ENCODE measurements at regions not wholly inside any gene's neighbourhood (a gene's known extent, or its start where the extent isn't known, plus 50 kb on each side); places are given as distances from the start of the nearest gene placed in this dataset.

- intact Hi-C loops (cut with DNase I): no loop called here
- Histone ChIP-seq H3K27ac (no peak overlapping the region), H3K36me3 (no peaks in the 10 kb centered on the region), H3K9me3 (no peaks in the 10 kb centered on the region), H3K4me1 (replicated peaks) (no peaks in the 10 kb centered on the region), H3K4me3 (no peak overlapping the region), H3K27me3 (replicated peaks; ENCODE audit: insufficient read depth) (no peaks in the 10 kb centered on the region)
- no peak for TF ChIP-seq POLR2AphosphoS5 (IDR thresholded peaks at IDR 0.05)
- TF ChIP-seq CTCF (IDR thresholded peaks at IDR 0.05): no peak
- no peak for TF ChIP-seq POLR2A (IDR thresholded peaks at IDR 0.05)
- no peak for DNase-seq (ENCODE audit: low spot score)
- WGBS: 88% methylated on average over 4 of the region's 4 CpGs
Observed at GRCh38 chr14:80095623-80096022, 115.7 kb downstream of the DIO2 start.

DNA sequence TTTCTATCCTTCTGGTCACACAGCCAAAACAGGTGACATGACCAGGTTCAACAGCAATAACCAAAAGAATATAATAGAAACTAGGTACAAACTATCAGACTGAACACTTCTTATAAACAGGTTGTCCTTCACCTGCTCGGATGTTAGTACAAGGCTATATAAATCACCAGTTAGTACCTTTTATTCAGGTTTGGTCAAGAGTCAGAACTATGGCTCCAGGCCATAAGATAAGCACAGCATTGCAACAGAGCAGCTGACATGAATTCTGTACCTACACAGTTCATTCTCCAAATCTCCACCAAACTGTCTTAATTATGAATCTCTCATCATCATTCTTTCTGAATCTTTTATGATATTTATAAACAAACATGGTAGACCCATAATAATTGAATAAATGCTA is 123.9 kb downstream of the DIO2 start:
- Histone ChIP-seq H3K4me1 (replicated peaks) (no peaks in the 10 kb centered on the region), H3K4me3 (no peak overlapping the region), H3K27me3 (replicated peaks; ENCODE audit: insufficient read depth) (no peaks in the 10 kb centered on the region), H3K36me3 (no peaks in the 10 kb centered on the region), H3K9me3 (no peaks in the 10 kb centered on the region), H3K27ac (no peak overlapping the region)
- DNase-seq (ENCODE audit: low spot score): no peak
- TF ChIP-seq CTCF (IDR thresholded peaks at IDR 0.05) (no peak), POLR2A (IDR thresholded peaks at IDR 0.05) (no peak), POLR2AphosphoS5 (IDR thresholded peaks at IDR 0.05) (no peak)
- WGBS: 77% methylated on average over 1 of the region's 1 CpG
- intact Hi-C loops (cut with DNase I): no loop called here

GRCh38 chr14:80084196-80084595 is 127.1 kb downstream of the DIO2 start:
- Histone ChIP-seq H3K4me1 (replicated peaks) (no peaks in the 10 kb centered on the region), H3K4me3 (no peak overlapping the region), H3K36me3 (no peaks in the 10 kb centered on the region), H3K27me3 (replicated peaks; ENCODE audit: insufficient read depth) (no peaks in the 10 kb centered on the region), H3K27ac (no peak overlapping the region), H3K9me3 (no peaks in the 10 kb centered on the region)
- TF ChIP-seq POLR2A (IDR thresholded peaks at IDR 0.05) (no peak), CTCF (IDR thresholded peaks at IDR 0.05) (no peak), POLR2AphosphoS5 (IDR thresholded peaks at IDR 0.05) (no peak)
- DNase-seq (ENCODE audit: low spot score): no peak
- intact Hi-C loops (cut with DNase I): no loop called here
- 84% methylated on average over 2 of the region's 2 CpGs for WGBS

- H3K27ac ChIP-seq: no peak overlapping the region
- TF ChIP-seq POLR2AphosphoS5 (IDR thresholded peaks at IDR 0.05) (no peak), CTCF (IDR thresholded peaks at IDR 0.05) (no peak), POLR2A (IDR thresholded peaks at IDR 0.05) (no peak)
- DNase-seq (ENCODE audit: low spot score): no peak
- 80% methylated on average over 4 of the region's 4 CpGs for WGBS
- H3K27me3 ChIP-seq (replicated peaks; ENCODE audit: insufficient read depth): no peaks in the 10 kb centered on the region
- no peaks in the 10 kb centered on the region for H3K36me3 ChIP-seq
- no peaks in the 10 kb centered on the region for H3K4me1 ChIP-seq (replicated peaks)
- no peak overlapping the region for H3K4me3 ChIP-seq
- no peaks in the 10 kb centered on the region for H3K9me3 ChIP-seq
- intact Hi-C loops (cut with DNase I): no loop called here
Observed at GRCh38 chr14:80080601-80081000, 130.7 kb downstream of the DIO2 start.

- peak; percentile 7 for DNase-seq (ENCODE audit: low spot score)
- Histone ChIP-seq H3K4me1 (replicated peaks) (no peaks in the 10 kb centered on the region), H3K27me3 (replicated peaks; ENCODE audit: insufficient read depth) (no peaks in the 10 kb centered on the region), H3K27ac (no peak overlapping the region), H3K4me3 (no peak overlapping the region), H3K36me3 (no peaks in the 10 kb centered on the region), H3K9me3 (no peaks in the 10 kb centered on the region)
- 20% methylated on average over 1 of the region's 1 CpG for WGBS
- peak; percentile 27 for TF ChIP-seq POLR2AphosphoS5 (IDR thresholded peaks at IDR 0.05)
- TF ChIP-seq CTCF (IDR thresholded peaks at IDR 0.05): no peak
- intact Hi-C loops (cut with DNase I): no loop called here
Observed at GRCh38 chr14:80078501-80078900, 132.8 kb downstream of the DIO2 start.

All from prostate gland (tissue), 2 donors.